Right renal pelvis (tissue), 4 donors: ENCODE measurements at regions not wholly inside any gene's neighbourhood (a gene's known extent, or its start where the extent isn't known, plus 50 kb on each side); places are given as distances from the start of the nearest gene placed in this dataset.

ENCODE experiments used
- DNase-seq, 4 donors: peaks; one replicate each; pipeline ENCODE4 v3.0.0-alpha.2; 2013; ENCODE audit warnings: low read depth in 4 of 4, low spot score in 3 of 4, missing footprints in 1 of 4

DNA sequence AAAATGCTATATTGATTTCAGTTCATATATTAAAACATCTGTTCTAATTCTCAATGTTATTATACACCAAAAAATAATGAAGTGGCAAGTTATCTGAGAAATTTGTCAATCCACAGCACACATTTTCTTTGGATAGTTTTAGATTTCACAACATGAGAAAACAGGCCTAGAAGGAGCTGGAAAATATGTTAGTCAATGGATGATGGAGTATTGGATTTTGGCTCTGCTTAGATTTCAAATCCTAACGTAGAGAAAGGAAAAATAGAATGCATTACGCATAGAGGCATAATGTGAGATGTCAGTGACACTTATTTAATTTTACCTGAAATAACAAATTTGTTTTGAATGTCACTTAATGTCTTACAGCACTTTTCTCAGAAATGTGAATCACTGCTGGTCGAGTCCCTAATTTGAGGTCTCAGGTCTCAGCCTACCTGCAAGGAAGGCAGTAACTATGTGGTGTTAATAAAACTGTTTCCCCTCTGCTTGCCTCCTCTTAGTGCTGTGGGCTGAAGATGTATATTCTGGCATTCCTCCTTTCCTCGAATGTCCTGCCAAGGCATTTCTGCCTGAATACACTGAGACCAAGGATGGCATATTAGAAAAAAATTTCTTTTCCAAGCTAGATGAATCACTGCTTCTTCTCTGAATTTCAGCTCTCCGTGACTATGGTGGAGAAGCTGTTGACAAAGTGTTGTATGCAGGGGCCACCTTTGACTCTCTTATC lies 232.4 kb downstream of the POSTN start:
- no peak for DNase-seq

DNA sequence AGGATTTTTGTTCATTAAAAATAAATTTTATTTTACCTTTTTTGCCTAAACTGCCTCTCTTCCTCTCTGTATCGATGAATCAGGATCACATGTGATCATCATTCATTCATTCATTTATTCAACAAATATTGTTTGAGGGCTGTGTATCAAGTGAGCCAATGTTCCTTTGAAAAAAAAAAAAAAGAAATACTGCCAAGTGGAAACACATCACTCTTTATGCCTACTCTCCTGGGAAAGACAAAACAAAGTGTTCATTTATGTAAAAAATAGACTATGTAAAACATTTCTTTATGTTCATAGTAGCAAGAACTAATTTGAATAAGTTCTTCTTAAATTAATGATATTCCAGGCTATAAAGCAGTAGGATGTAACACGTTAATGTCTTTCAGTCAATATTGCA lies 233.1 kb downstream of the POSTN start:
- no peak for DNase-seq

DNA sequence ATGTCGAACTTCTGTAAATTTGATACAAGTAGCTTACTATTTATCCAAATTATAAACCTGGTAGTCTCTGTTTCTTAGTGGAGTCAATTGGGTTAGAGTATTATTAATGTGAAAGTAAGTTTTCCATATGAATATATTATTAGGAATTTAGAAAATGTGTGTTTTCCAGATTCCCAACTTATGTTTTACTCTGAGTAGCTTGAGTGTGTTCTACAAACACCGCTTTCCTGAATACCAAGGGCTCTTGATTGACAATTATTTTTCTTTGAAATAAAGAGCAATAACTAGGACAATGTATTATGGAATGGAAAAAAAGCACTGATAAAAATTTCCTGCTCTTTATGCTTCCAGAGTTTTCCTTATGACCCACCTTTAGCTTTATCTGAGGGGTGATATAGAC lies 233.6 kb downstream of the POSTN start:
- no peak for DNase-seq

DNA sequence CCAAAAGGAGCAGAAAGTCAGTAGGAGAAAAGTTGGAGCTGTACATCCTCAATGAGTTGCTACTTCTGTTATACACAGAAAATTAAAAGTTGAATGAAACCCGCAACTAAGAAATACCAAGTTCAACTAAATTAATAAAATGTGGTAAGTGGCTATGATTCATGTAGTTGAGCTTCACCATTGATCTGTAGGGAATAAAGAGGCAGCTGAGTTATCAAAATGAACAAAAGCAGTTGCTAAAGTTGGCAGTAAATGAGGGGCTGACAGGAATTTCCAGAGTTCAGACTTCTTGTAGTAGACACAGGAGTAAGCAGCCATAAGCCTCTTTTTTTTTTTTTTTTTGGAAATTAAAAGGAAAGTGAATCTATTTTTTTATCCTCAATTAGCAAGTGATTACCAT lies 234.6 kb downstream of the POSTN start:
- no peak for DNase-seq

DNA sequence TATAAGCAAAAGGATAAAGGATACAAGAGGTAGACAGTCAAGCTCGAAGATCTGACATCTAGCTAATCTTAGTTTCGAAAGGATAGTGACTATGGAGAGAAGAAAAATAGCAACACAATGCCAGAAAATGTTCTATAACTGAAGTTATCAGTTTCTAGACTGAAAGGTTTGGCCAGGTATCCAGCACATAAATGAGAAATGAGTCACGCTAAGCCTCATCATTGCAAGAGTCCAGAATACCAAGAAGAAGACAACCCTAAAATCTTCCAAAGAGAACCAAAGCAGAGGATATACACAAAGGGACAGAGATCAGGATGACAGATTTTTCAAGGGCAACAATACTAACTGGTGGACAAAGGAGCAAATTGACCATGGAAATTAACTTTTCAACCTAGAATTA lies 237.0 kb downstream of the POSTN start:
- DNase-seq = no peak

DNA sequence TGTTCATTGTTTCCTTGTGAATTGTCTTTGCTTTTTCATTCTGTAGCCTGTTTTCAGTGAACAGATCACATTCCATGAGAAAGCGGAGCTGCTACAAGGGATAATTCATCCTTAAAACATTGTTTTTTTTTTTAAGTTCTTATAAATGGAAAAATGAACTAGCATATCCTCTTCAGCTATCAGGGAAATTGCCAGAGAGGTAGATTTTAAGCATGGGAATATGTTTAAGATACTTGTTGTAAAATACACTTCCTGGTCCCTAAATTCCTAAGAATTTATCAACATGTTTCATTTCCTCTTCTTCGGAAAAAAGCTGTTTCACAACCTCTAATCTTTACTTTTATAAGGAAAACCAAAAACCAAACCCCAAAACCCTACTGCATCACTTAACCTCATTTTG lies 238.0 kb downstream of the POSTN start:
- DNase-seq = no peak

DNA sequence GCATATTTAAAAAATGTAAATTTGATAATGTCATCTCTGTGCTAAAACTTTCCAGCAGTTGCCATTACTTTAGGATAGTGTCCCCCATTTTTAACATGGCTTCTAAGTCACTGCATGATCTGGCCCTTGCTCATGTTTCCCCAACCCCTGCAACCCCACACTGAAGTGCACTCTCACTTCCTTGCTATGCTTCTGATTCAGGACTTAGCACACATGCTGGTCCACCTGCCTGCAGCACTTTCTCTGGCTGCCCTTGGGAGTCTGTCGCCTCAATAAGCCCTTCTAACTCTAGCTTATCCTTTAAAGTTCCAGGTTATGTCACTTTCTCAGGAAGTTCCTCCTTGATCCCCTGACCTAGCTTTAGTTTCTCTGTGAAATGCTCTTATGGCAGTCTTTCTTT lies 241.0 kb downstream of the POSTN start:
- DNase-seq = no peak

DNA sequence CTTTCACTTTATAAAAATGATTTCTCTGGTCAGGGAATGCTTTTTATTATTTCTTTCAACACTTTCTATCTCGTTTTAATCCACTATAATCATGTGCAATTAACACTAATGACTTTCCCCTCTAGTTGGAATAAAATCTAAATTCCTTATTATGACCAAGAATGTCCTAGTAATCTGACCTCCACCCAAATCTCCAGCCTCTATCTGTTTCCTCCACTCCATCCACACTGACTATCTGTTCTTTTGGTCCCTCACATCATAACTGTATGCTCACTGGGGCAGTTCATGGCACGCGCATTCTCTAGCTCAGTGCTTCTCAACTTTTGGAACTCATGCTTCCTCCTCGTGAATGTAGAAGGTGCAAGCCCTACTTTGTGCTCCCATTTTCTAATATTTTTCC lies 244.7 kb downstream of the POSTN start:
- DNase-seq = no peak

DNA sequence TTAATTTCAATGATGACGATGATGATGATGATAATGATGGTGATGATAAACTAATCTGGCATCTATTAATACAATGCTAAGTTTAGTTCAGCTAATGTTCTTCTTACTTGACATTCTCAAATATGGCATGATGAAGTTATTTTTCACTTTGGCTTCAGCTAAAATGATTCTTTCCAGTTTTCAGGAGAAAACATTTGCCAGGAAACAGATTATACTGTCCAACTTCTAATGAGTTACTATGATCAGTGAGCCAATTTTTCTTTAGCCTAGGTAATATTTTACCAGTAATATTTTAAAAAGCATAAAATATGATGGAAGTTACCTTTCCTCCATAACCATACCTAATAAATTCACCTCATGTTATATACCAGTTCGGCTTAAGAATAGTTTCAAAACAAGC lies 245.7 kb upstream of the CSNK1A1L start:
- DNase-seq = no peak

DNA sequence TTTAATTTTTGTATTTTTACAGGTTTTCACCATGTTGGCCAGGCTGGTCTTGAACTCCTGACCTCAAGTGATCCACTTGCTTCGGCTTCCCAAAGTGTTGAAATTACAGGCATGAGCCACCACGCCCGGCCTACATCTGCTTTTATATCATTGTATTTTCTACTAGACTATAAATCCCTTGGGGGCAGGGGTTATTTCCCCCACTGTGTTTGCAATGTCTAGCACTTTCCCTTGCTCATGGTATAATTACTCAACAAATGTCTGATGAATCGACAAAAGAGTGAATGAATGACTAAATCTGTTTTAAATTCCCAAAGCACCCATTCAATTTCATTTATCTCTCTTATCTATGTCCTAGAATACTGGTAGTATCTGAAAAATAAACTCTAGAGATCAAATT lies 244.5 kb upstream of the CSNK1A1L start:
- DNase-seq = no peak

DNA sequence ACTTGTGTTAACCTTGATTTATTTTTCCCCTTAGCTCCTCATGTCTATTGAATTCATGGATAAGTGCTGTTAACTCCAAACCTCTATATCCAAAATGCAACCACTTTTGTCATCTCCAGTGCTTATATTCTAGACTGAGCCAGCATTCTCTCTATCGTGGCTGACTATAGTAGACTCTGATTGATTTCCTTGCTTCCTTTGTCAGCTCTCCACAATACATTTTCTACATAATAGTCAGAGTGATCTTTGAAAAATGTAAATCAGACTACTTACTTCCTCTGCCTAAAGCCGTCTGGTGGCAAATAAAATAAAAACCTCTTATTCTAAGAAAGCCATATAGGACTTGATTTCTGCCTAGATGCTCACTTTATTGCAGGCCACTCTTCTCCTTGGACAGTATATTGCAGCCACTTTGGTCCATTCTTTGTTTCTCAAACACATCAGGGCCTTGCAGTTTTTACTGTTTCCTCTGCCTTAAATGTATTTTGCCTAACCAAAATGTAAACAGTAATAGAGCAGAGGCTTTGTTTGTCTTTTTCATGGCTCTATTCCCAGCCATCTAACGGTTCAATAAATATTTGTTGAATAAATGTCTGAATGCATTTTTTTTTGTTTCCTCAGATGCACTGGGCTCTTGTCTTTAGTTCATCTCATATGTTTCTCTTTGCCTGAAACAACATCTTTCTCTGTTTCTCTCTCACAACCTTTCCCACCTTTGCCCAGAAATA lies 243.6 kb upstream of the CSNK1A1L start:
- DNase-seq = no peak

DNA sequence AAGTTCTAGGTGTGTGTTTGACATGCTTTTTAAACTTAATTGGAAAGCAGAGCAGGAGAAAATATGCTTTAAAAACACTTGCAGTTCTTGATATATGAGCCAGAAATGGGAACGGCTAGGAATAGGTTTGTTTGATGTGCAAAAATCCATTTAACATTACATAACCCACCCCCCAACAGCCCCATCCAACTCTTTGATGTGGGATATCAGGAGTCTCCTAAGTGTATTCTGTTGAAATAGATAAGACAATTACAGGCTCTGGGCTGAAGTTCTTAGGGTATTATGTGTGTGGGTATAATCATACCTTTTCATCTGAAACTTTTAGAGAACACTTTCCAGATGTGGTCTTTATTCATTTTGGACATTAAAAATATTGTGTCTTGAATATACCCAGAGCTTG lies 240.4 kb upstream of the CSNK1A1L start:
- DNase-seq = no peak

DNA sequence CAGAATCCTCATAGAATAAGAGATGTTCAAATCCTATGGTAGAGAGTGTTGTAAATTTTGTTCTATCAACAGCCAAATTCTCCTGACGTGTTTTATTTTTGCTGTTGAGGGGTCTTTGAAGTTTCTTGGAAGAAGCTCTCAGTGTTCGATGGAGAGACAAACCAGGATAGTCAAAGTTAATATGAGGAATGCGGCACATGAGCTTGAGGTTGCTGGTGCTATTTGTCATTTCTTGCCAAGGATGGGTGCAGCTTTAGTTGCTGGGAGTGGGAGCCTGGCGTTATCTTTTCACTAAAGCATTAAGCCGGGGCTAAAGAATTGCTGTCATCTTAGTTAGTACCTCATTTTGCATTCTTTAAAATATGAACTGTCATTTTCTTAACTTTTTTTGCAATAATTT lies 239.9 kb upstream of the CSNK1A1L start:
- DNase-seq = no peak

DNA sequence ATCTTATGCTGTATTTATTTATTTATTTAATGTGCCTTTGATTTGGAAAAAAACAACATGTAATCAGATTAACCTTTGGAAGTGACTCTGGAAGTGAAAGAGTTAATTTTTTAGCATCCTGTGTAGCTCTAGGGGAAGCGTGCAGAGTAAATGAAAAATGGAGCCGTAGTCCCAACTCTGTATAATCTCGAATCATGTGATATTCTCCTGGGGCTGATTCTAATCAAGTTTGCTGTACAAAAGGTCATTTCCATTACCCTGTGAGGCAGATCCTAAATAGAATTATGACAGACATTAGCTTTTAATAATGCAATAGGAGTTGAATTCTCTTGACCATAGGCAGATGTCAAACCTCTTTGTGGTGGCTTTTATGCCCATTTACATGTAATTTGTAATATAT lies 238.6 kb upstream of the CSNK1A1L start:
- DNase-seq = no peak

DNA sequence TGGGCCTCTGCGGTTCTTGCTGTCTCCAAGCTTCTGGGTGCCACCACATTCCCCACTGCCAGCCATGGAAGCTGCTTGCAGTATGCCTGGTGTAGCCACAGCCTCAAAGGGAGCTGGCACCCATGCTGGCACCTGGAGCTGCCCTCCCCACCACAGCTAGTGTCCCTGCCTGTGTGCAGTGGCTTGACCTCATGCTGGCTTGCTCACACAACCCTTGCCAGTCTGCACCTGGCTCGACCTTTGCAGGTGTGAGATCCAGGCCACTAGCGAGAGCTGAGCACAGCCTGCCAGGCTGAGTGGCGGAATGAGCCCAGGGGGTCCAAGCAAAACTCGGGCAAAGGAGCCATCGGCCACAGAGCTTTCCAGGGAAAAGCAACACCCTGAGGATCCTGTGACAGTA lies 236.7 kb upstream of the CSNK1A1L start:
- no peak for DNase-seq

DNA sequence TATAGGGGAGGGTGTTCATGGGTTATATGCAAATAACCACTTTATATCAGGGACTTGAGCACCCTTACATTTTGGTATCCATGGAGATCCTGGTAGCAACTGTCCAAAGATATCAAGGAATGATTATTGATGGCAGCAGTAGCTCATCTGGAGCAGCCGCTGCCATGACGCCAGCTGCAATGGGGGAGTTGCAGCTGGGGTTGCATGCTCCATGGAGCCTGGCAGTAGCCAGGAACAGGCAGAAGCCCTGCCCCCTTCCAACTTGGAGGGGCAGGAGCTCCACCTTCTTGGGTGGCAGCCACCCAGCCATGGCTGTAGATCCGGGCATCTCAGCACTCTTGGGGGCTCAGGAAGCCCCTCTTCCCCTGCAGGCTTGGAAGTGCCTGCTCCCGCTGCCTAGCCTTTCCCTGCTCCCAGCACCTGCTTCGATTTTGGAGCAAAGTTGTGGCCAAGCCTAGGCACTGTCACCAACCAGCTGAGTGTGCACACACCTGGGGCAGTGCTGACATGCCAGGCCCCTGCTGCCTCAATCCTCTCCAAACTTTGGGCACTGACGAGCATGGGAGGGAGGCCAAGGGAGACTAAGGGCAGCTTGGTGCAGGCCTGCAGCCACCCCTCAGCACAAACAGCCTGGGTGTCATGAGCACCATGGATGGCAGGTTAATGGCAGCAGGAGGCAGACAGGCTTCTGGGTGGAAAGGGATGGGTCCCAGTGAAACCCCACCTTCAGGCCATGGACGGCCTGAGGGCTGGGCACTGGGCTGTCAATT lies 235.6 kb upstream of the CSNK1A1L start:
- no peak for DNase-seq

DNA sequence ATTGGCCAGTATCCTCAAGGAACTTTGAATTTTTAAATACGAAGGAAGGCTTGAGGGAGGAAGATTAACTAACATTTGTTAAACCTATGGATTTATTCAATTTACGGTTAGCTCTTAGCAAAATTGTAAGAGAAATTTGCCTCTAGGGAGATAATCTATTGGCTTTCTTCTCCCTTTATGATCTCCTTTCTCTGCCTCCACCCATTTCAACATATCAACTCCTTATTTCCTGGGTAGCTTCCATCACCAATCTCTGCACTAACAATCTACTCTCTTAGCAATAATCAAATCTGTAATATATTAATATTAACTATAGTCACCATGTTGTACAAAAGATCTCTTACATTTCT lies 233.9 kb upstream of the CSNK1A1L start:
- no peak for DNase-seq

DNA sequence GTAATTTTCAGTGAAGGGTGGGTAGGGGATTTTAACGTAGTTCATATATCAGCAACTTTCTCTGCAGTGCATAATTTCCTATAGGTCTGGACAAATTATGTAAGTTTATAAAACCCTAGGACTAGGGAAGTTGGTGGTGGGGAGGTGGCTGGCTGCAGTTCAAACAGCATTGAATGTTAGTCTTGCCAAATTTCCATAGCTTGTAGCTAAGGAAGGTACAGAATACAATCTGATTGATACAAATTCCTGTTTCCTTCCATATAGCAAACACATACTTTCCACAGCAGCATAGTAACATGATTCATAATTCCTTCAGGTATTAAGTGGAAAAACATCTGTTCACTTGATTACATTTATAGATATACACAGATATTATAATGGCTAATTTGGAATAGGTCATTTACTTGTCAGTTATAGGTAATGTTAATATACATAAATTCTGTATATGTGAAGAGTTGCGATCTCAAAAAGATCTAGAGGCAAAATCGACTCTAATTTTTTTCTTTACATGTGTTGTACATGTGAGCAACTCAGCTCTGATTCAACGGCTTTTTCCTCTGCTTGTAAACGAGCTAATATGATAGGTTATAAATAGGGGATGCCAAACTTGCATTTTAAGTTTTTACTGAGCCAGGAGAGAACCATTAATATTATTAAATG lies 233.4 kb upstream of the CSNK1A1L start:
- DNase-seq = no peak

DNA sequence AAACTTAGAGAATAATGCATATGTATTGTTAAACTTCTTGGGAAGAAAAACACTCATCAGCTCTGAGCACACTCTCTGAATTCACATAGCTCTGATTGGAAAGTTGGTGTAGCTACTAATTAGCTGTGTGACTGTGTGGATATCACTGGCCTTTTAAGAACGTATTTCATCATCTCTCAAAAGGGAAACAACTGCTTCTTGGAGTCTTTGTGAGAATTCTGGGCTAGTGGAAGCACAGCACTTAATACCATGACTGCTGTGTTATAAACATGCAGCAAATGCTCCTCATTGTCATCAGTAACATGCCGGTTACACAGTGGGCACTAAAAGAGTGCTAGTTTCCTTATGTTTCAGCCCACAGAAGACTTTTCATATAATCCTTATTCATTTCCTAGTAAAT lies 220.9 kb upstream of the CSNK1A1L start:
- no peak for DNase-seq

DNA sequence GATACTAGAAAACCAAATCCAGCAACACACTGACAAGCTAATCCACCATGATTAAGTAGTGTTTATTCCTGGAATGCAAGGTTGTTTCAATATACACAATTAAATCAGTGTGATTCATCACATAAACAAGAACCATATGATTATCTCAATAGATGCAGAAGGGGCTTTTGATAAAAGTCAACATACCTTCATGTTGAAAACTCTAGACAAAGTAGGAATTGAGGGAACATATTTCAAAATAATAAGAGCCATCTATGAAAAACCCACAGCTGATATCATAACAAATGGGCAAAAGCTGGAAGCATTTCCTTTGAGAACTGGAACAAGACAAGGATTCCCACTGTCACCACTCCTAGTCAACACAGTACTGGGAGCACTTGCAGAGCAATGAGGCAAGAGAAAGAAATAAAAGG lies 213.6 kb upstream of the CSNK1A1L start:
- DNase-seq = no peak

DNA sequence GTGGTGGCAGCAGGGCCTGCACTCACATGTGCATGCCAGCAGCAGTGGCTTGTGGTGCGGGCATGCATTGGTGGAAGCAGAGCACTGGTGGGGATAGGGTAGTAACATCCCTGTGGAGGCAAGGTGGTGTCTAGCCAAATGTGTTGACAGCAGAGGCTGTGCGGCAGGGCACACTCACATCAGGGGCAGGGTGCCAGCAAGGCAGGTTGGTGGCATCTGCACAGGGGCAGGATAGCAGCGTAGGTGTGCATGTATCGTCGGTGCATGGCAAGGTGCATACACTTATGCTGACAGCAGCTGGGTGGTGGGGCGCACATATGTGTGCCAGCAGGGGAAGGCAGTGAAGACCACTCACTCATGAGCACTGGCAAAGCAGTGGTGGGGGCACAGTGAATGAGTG lies 211.5 kb upstream of the CSNK1A1L start:
- no peak for DNase-seq
